Hepatocyte (in vitro differentiated cells): ENCODE measurements at regions not wholly inside any gene's neighbourhood (a gene's known extent, or its start where the extent isn't known, plus 50 kb on each side); places are given as distances from the start of the nearest gene placed in this dataset.
"Not testable (repeated sequence)": the region's sequence is repeated elsewhere in the genome, so short reads cannot be mapped to it uniquely, and the experiment has no call there.

Experiments used
- EZH2 ChIP-seq: fragments of 200-600 bp; sonication (generic); IDR thresholded peaks from 2 replicates; pipeline ENCODE4 v1.6.1; 2016; ENCODE audit warnings: antibody characterized with exemption, mild to moderate bottlenecking, borderline replicate concordance
- EZH2phosphoT487 ChIP-seq: fragments of 200-600 bp; sonication (generic); IDR thresholded peaks from one replicate; pipeline ENCODE4 v1.6.1; 2018; ENCODE audit warnings: antibody characterized with exemption, mild to moderate bottlenecking, low read depth, moderate library complexity; ENCODE audit not compliant: unreplicated experiment, severe bottlenecking

DNA sequence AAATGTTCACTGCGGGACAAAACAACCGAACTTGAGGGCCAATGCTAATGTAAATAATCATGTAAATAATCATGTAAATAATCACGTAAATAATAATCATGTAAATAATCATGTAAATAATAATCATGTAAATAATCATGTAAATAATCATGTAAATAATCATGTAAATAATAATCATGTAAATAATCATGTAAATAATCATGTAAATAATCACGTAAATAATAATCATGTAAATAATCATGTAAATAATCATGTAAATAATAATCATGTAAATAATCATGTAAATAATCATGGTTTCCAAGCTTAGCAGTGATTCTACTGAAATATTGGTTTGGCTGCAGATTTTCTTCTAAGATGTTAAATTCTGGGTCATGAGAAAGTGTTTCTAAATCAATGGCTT is 507.1 kb downstream of the ZNF516 start:
- not testable (repeated sequence) for TF ChIP-seq EZH2, EZH2phosphoT487
